HepG2 (cell line): ENCODE measurements at regions not wholly inside any gene's neighbourhood (a gene's known extent, or its start where the extent isn't known, plus 50 kb on each side); places are given as distances from the start of the nearest gene placed in this dataset.

Experiments
- ATAC-seq: fragments of 200-7000 bp; cut with Tn5 transposase; 3 replicates; pipeline ENCODE4 v1.9.1; 2020; ENCODE audit warnings: mild to moderate bottlenecking, moderate library complexity
- BruUV-seq: library from RNA; stranded (reverse); fragments of 400-500 nt; replicated peaks from 2 replicates; lab custom pipeline; 2021; lab: Mats Ljungman, UMichigan
- CTCF ChIA-PET: fragments of 300-600 bp; formaldehyde crosslinking; extraction: SDS; loops from one replicate; lab custom pipeline; 2021; ENCODE audit warnings: low total read pairs, inconsistent platforms, low intra/inter-chr PET ratio; lab: Yijun Ruan, JAX
- POLR2A ChIA-PET: fragments of 350-600 bp; sonication (Branson Sonifier 250); formaldehyde crosslinking; loops from one replicate; lab custom pipeline; 2020; ENCODE audit warnings: antibody characterized with exemption, inconsistent platforms; lab: Yijun Ruan, JAX
- DNase-seq: peaks from one replicate; pipeline ENCODE4 v3.0.0-alpha.2; 2015; ENCODE audit warnings: low spot score
- FAIRE-seq: peaks from 3 replicates; lab custom pipeline; 2011; peaks lifted over from hg19 to GRCh38; lab: Jason Lieb, UNC
- H2AFZ ChIP-seq: one replicate; pipeline ENCODE4 v1.6.1; 2011; ENCODE audit warnings: low read length, inconsistent platforms
- H3K27ac ChIP-seq: fragments of 300-600 bp; 3 replicates; pipeline ENCODE4 v1.8.0; 2011; ENCODE audit warnings: mixed run types, mild to moderate bottlenecking, mixed read lengths, low read length, inconsistent platforms; ENCODE audit not compliant: insufficient read depth; ENCODE audit errors: extremely low read length
- H3K27me3 ChIP-seq, 2 experiments: fragments of 200-600 bp in 1 of 2; 2 replicates in 1 of 2; 3 replicates in 1 of 2; pipeline versions ENCODE4 v1.6.0 to v1.8.0; 2011; ENCODE audit warnings: low read length in 2 of 2, mild to moderate bottlenecking in 2 of 2, moderate library complexity in 2 of 2, inconsistent platforms in 1 of 2; ENCODE audit not compliant: insufficient read depth in 2 of 2, control insufficient read depth in 1 of 2
- H3K36me3 ChIP-seq, 2 experiments: fragments of 200-600 bp in 1 of 2; replicated peaks in 1 of 2; 2 replicates in 1 of 2; 3 replicates in 1 of 2; pipeline versions ENCODE4 v1.5.1 to v1.8.0; 2011; ENCODE audit warnings: low read length in 2 of 2, inconsistent platforms in 1 of 2; ENCODE audit not compliant: insufficient read depth in 2 of 2, control insufficient read depth in 1 of 2
- H3K4me1 ChIP-seq: 2 replicates; pipeline ENCODE4 v1.5.1; 2012; ENCODE audit warnings: low read length, inconsistent platforms; ENCODE audit not compliant: insufficient read depth
- H3K4me2 ChIP-seq: 2 replicates; pipeline ENCODE4 v1.6.0; 2011; ENCODE audit warnings: low read depth, low read length, inconsistent platforms
- H3K4me3 ChIP-seq, 3 experiments: fragments of 200-600 bp in 1 of 3; sonication (generic), shearing (Covaris generic) in 1 of 3; replicated peaks in 1 of 3; 2 replicates each; pipeline ENCODE4 v1.5.1; 2011 to 2016; ENCODE audit warnings: low read length in 3 of 3, inconsistent platforms in 2 of 3, low read depth in 2 of 3, mild to moderate bottlenecking in 2 of 3, control low read depth in 1 of 3, mixed read lengths in 1 of 3; ENCODE audit not compliant: insufficient read depth in 1 of 3
- H3K79me2 ChIP-seq: one replicate; pipeline ENCODE4 v1.6.1; 2011; ENCODE audit warnings: low read length, inconsistent platforms; ENCODE audit not compliant: insufficient read depth
- H3K9ac ChIP-seq: 2 replicates; pipeline ENCODE4 v1.6.0; 2011; ENCODE audit warnings: mild to moderate bottlenecking, low read depth, low read length, inconsistent platforms; ENCODE audit not compliant: insufficient read depth
- H3K9me3 ChIP-seq: 2 replicates; pipeline ENCODE4 v1.5.1; 2012; ENCODE audit warnings: mild to moderate bottlenecking, low read length
- H4K20me1 ChIP-seq: 2 replicates; pipeline ENCODE4 v1.6.0; 2011; ENCODE audit warnings: inconsistent platforms, mild to moderate bottlenecking, low read length, moderate library complexity; ENCODE audit not compliant: insufficient read depth
- CC2D1A ChIP-seq: sonication (generic); formaldehyde crosslinking; IDR thresholded peaks from 2 replicates; pipeline ENCODE4 v1.8.1; 2023; ENCODE audit warnings: mild to moderate bottlenecking, missing genetic modification reagents
- DMTF1 ChIP-seq: sonication (generic); formaldehyde crosslinking; IDR thresholded peaks from 2 replicates; pipeline ENCODE4 v1.4.0; 2020; ENCODE audit warnings: mild to moderate bottlenecking, missing genetic modification reagents
- ZNF318 ChIP-seq: sonication (generic); formaldehyde crosslinking; IDR thresholded peaks from 2 replicates; pipeline ENCODE4 v1.4.0; 2020; ENCODE audit warnings: mild to moderate bottlenecking, missing genetic modification reagents
- WGBS: methylation state at CpG from one replicate; pipeline ENCODE4 v1.1.6; 2017; ENCODE audit warnings: low lambda C conversion rate; 5-methylcytosine and 5-hydroxymethylcytosine counted together
- in situ Hi-C: cut with HindIII; loops from 2 replicates; pipeline ENCODE4 v1.10.0; 2017; ENCODE audit warnings: low pct_unique_long_range_greater_than_20kb; ENCODE audit not compliant: extremely low pct_ligation_motif_present
- intact Hi-C: fragments of 100-400 bp; cut with micrococcal nuclease; formaldehyde crosslinking; loops from one replicate; pipeline ENCODE4 v1.10.0; 2022; ENCODE audit not compliant: unreplicated experiment
- TF ChIP-seq, protein P1 (sequence below): sonication (generic); formaldehyde crosslinking; IDR thresholded peaks from 2 replicates; pipeline ENCODE4 v1.9.0; 2021; ENCODE audit warnings: missing genetic modification reagents, borderline replicate concordance

DNA sequence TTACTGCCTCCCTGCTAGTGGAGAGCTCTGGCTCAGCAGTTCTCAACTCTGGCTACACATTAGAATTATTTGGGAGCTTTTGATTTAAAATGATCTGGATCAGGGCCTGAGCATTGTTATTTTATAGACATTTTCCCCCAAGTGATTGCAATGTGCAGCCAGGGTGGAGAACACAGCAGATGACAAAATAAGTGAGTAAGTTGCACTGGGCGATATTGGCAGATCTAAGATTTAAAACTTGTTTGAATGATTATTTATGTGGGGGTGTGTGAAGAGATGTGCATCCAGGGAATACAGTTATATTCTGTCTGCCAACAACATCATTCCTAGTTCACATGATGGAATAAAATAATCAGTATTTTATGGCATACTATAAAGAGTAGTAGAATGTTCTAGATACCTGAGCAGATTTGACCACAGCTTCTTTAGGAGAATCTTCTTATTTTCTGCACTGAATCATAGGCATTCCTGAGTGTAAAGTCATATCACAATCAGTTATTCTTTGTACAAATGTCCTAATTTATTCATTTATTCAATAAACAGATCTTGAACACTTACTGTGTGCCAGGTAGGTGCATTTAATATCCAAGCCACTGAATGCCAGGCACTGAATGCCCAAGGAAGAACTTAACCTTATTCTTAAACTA, 123.9 kb downstream of the UCHL1 start:
- ATAC-seq (no peak), DNase-seq (no peak), FAIRE-seq (no peak)
- Histone ChIP-seq H3K4me1 (no peaks in the 10 kb centered on the region), H3K4me3 (no peak overlapping the region), H3K9ac (no peak overlapping the region), H3K36me3 (no peaks in the 10 kb centered on the region), H3K4me2 (no peak overlapping the region), H3K79me2 (no peaks in the 10 kb centered on the region), H3K27me3 (no peaks in the 10 kb centered on the region), H4K20me1 (no peaks in the 10 kb centered on the region), H2AFZ (no peak overlapping the region), H3K9me3 (no peaks in the 10 kb centered on the region), H3K27ac (no peak overlapping the region)
- ChIA-PET POLR2A (no interaction called here), CTCF (no interaction called here)
- in situ Hi-C loops (no loop called here), intact Hi-C loops (no loop called here)
- 3% methylated on average over 1 of the region's 1 CpG for WGBS
- no TSS peak for BruUV-seq
- TF ChIP-seq CC2D1A (CRISPR knock-in tag) (no peak), ZNF318 (no peak), DMTF1 (no peak)
- TF ChIP-seq, protein P1, sequence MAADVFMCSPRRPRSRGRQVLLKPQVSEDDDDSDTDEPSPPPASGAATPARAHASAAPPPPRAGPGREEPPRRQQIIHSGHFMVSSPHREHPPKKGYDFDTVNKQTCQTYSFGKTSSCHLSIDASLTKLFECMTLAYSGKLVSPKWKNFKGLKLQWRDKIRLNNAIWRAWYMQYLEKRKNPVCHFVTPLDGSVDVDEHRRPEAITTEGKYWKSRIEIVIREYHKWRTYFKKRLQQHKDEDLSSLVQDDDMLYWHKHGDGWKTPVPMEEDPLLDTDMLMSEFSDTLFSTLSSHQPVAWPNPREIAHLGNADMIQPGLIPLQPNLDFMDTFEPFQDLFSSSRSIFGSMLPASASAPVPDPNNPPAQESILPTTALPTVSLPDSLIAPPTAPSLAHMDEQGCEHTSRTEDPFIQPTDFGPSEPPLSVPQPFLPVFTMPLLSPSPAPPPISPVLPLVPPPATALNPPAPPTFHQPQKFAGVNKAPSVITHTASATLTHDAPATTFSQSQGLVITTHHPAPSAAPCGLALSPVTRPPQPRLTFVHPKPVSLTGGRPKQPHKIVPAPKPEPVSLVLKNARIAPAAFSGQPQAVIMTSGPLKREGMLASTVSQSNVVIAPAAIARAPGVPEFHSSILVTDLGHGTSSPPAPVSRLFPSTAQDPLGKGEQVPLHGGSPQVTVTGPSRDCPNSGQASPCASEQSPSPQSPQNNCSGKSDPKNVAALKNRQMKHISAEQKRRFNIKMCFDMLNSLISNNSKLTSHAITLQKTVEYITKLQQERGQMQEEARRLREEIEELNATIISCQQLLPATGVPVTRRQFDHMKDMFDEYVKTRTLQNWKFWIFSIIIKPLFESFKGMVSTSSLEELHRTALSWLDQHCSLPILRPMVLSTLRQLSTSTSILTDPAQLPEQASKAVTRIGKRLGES (CRISPR knock-in tag), result no peak
